Inferior parietal cortex (tissue), 1 donor: ENCODE measurements at regions not wholly inside any gene's neighbourhood (a gene's known extent, or its start where the extent isn't known, plus 50 kb on each side); places are given as distances from the start of the nearest gene placed in this dataset.
A peak's percentile ranks its signal among the peaks of the same experiment; 100 is the strongest.
"Not testable (repeated sequence)": the region's sequence is repeated elsewhere in the genome, so short reads cannot be mapped to it uniquely, and the experiment has no call there.

ENCODE experiments used
- DNase-seq: peaks from one replicate; pipeline ENCODE4 v3.0.0-alpha.2; 2016; ENCODE audit errors: extremely low spot score

DNA sequence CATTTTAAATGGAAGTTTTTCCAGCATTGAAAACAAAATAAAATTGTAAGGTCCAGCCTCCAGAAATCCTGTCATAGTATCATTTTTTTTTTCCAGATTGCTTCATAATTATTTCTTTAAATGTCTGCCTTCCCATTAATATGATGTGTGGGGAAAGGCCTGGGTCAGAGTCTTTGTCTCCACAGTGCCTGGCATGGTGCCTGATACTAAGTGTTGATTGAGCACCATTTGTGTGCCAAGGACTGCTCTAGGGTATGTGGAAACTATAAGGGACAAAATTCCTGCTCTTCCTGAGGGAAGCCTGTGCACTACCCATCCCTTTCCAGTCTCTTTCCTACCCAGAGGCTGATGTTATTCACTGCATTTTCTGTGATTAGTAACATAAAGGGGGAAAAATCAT lies 53.1 kb upstream of the BEND4 start:
- DNase-seq = no peak

DNA sequence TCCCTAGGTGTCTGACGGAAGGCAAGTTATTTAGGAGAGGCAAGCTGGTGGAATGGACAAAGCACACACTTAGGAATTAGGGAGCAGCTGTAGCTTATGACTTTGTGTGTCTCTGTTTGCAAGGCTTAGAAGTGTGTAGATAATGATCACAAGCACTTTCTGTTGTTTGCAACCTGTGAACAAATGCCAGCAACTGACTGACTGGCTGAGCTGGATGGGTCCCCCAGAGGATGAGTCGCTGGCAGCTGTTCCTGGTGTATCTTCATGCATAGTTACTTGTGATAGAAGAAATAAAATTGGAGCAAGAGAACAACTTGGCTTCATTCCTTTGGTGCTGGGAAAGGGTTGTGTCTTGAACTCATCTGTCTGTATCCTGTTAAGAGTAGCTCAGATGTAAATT lies 64.2 kb upstream of the BEND4 start:
- DNase-seq = no peak

GRCh38 chr4:42225286-42225685 lies 72.8 kb upstream of the BEND4 start:
- no peak for DNase-seq

DNA sequence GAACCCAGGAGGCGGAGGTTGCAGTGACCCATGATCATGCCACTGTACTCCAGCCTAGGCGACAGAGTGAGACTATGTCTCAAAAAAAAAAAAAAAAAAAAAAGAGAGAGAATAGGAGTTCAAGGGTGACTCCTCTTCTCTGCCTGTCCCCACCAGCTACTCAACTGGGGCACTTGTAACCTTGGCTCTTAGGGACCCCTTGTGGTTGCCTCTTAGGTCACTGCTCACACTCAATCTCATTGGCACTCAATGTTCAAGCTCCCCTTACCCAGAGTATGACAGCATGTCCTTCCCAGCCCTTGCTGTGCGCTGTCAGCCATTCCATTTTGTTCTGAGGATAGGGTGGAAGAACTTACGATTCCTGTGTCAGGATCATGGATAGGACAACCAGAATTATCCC lies 82.4 kb upstream of the BEND4 start:
- no peak for DNase-seq

DNA sequence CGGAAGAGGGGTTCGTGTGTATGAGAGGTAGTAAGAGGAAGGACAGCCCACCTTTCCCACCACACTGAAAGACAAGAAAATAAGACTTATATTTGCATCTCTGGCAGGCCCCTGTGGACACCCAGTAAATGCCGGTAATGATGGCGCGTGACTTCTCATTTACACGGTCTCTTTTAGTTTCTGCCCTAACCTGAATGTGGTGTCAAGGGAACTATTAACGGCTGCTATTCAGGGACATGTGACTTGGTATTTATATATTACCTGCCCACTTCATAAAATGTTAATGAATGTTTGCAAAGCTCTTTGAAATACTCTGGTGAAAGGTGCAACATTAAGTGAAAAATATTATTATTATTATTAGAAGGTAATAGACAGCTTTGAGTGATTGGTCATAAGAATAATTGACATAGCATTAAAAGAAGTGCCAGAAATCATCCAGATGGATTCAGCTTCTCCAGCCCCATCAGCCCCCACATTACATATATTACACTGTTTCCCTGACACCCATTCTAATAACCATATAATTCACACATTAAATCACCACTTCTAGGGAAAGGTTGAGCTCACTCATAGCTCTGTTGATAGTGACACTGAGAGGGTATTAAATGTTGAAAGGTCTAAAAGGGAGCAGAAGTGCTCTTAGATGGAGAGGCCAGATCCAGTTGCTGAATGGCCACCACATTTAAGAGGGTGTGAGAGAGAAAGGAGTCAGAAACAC lies 83.0 kb upstream of the BEND4 start:
- DNase-seq = no peak

DNA sequence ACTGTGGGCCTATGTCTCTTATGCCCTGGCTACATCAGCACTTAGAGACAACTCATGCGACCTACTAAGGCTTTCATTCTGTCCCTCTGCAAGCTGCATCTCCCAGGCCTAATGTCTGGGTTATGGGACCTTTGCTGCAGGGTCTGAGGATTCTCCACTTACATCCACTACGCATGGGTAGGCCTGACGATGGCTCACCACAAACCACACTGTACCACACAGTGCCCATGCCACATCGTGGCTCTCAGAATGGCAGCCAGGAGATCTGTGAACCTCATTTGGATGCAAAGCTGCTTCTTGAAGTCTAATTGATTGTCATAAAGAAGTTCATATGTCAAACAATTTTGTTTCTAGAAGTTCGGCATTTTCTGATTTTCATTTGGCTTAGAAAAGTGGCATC lies 84.6 kb upstream of the BEND4 start:
- DNase-seq = no peak

- DNase-seq = no peak
These were observed 85.0 kb upstream of the BEND4 start for GRCh38 chr4:42237451-42237850.

DNA sequence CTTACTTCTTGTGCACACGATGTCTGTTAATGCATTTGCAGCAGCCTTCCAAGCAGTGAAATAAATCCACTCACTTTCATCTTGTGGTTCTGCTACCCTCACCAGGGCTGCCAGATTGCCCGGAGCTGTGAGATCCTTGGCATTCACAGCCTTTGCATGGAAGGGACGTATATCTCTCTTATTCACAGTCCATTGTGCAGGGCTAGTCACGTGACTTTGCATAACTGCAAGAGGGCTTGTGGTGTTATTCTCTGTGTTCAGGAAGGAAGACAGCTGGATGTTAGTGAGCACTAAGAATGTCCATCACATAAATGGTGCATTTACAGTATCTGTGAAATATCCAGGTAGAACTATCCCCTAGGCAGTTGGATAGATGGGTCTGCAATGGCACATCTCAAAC lies 96.5 kb upstream of the BEND4 start:
- DNase-seq = no peak

DNA sequence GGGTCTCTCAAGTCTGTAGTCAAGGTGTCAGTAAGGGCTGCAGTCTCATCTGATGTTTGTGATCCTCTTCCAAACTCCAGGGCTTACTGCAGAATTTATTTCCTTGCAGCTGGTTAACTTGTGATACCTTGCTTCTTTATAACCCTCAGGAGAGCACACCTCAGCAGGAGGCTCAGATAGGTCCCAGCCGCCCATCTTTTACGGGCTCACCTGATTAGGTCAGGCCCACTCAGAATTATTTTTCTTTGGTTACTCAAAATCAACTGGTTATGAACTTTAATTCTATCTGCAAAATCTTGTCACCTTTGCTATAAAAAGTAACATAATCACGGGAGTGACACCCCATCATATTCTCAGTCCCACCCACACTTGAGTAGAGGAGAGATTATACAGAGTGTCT lies 99.9 kb upstream of the BEND4 start:
- DNase-seq = no peak

- not testable (repeated sequence) for DNase-seq
These were observed 105.2 kb upstream of the BEND4 start for GRCh38 chr4:42257645-42258044.

DNA sequence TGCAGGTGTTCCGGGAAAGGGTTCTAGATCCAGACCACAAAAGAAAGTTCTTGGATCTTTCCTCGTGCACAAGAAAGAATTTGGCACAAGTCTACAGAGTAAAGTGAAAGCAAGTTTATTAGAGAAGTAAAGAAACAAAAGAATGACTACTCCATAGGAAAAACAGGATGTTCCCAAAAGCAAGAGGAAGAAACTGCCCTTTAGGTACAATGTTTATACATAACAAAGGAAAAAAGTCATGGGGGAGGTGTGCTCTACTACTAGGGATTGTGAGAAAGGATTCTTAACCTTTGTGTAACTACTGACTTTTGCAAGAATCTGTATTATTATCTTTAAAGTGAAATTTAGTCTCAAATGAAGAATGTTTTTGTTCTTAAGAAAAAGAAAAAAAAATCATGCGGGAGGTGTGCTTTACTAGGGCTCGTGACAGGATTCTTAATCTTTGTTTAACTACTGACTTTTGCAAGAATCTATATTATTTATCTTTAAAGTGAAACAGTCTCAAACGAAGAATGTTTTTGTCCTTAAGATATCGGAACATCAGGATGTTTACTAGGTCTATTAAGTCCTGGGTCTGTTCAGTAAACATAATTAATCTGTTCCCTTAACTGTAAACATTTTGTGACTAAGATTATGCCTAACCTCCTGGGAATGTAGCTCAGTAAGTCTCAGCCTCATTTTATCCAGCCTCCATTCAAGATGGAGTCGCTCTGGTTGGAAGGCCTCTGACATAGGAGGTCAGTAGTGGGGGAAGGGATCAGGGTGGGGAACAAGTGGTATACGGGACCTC lies 110.4 kb upstream of the BEND4 start:
- no peak for DNase-seq

GRCh38 chr4:42265782-42266602 lies 113.5 kb upstream of the BEND4 start:
- DNase-seq = no peak

DNA sequence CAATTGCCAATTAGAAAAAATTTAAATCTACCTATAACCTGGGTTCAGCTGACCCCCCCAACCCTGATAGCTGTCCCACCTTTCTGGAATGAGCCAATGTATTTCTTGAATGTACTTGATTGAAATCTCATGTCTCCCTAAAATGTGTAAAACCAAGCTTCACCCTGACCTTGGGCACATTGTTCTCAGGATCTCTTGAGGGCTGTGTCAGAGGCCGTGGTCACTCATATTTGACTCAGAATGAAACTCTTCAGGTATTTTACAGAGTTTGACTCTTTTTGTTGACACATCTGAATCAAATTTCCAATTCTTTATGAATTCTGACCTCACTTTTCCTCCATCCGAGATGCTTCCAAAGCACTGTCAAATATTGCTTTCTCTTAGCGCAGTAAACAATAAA lies 115.3 kb upstream of the BEND4 start:
- no peak for DNase-seq

DNA sequence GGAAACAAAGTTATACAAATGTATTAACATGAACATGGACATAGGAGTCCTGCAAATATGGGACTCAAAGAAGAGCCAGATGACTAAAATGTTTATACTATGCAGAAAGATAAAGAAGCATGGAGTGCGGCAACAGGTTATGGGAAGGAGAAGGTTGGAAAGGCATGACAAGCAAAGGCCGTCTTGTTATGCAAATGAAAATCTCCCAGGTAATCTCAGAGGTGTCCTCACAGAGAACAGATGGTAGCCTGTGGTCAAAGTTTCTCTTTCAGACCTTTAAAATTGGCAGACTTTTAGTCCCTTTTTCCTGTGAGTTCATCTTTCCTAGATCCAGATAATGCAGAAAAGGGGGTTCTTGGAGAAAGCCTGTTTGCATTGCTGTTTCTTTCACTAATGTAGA lies 116.4 kb upstream of the BEND4 start:
- DNase-seq = no peak

- DNase-seq = no peak
These were observed 118.6 kb upstream of the BEND4 start for GRCh38 chr4:42271096-42271495.

DNA sequence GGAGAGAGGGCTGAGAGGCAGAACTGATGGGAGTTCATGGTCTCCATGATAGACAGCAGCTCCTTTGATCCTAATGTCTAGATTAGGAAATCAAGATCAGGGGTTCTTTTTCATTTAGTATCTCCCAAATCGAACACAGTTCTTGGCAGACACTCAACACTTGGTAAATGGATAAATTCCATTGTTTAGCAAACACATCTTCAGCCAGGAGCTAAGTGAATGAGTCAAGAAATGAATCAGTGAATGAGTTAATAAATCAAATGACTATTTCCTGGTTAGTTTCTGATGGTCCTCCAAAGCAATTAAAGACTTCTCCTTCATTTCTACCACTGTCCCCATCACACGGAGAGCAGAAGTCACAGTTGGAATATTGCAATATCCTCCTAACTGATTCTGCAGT lies 120.0 kb upstream of the SHISA3 start:
- no peak for DNase-seq

DNA sequence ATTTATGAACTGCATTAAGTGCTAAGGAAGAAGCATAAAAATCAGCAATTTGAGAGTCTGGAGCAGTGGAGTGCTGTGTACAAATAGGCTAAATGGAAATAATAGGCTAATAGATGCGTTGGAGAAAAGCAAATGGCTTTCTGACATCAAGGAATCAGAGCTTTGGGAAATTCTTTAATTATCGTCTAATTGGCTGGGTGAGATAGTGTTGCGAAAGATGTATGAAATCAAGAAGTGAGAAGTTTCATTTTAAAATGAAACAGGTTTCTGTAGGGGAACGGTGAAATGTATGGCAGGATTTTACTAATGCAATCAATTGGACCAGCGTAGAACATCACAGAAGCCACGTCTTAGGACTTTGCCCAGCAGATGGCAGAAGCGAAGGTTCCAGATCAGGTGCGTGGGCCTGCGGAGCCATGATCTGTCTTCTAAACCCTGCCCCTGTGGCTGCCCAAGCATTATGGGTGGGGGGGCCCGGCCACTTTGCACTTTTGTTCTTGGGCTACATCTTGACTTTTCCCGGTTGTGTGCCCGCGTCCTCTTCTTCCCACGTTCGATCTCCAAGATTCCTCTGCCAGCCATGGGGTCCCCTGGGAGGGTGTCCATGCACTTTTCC lies 118.5 kb upstream of the SHISA3 start:
- no peak for DNase-seq

DNA sequence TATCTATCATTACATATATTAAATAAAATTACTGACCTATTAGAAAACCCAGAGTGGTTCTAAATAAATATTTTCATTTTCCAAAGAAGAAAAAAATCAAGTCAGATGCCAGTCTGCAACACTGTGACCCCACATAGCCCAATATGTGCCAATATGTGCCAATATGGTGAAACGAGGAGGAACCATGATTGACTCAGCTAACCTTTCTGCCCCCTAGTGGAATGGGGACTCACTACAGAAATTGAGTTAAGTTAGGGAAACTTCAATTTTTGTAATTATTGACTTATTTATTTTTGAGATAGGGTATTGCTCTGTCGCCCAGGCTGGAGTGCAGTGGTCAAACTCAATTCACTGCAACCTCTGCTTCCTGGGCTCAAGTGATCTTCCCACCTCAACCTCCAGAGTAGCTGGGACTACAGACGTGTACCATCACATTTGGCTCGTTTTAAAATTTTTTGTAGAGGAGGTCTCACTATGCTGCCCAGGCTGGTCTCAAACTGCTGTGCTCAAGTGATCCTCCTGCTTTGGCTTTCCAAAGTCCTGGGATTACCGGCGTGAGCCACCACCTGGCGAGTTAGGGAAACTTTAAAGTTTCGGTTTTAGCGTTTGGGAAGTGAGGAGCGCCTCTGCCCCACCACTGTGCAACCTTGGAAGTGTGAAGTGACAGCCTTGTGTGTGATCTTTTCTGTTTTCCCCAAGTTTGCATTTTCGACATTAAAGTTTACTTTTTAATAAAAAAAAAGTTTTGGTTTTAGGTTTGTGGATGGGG lies 116.8 kb upstream of the SHISA3 start:
- DNase-seq = no peak

GRCh38 chr4:42281324-42282020 lies 115.8 kb upstream of the SHISA3 start:
- no peak for DNase-seq

DNA sequence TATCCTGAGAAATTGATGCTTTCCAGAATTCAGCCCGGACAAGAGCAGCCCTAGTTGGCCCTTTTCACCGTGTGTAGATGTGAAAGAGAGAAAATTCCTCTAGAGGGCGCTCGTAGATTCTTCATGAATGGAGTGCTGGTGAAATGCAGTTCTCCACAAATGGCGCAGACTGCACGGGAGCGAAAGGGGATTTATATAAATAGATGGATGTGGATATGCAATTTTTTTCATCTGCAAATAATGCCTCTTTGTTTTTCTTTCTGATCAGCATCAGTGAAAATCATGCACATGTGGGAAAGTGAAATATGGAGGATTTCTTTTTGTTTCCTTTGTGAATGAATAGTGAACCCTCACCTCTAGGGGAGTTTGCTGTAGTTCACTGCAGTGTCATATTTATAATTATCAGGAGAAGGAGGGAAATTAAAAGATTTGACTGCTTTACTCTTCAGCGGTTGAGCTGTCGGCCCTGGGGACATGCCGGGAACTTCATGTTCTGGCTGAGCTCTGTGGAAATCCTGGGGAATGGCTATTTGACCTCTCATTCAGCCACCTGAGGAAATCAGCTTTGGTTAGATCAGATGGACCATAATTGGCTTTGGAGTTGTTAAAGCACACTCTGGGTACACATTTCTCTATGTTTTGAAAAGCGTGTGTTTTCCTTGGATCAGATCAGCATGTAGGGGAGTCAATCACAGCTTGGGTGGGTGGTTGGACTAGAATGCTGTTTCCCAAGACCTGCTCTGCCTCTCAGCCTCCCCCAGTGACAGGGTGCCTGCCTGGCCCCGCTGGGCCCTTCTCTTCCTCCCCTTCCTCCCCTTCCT lies 115.0 kb upstream of the SHISA3 start:
- DNase-seq = peak; percentile 96
